ENCODE measurements at regions not wholly inside any gene's neighbourhood (a gene's known extent, or its start where the extent isn't known, plus 50 kb on each side); places are given as distances from the start of the nearest gene placed in this dataset.

DNA sequence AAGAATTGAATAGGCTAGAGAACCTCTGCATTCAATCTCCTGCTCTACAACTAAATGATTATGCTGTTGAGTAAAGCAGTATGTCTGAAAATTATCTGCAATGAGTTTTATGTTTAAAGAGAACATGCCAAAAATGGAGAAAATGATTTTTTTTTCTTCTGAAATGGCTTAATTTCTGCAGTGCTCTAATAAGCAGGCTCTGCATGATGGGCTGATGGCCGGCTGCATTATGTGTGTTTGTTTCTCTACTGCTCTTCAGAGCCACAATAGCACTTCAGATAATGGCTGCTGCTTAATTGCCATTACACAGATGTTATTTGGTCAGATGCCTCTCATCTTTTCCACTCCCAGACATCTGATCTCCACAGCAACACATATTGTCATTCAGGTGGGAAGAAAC lies 286.4 kb upstream of the DMAC1 start:
- H3K27me3 ChIP-seq (ENCODE audit: insufficient read depth, low read length), result no peaks in the 10 kb centered on the region
- H3K4me1 ChIP-seq (ENCODE audit: insufficient read depth, low read length), result no peaks in the 10 kb centered on the region
- no peaks in the 10 kb centered on the region for H3K9me3 ChIP-seq (ENCODE audit: low read depth, low read length)
- no peak overlapping the region for H3K4me3 ChIP-seq (ENCODE audit: low read length)

DNA sequence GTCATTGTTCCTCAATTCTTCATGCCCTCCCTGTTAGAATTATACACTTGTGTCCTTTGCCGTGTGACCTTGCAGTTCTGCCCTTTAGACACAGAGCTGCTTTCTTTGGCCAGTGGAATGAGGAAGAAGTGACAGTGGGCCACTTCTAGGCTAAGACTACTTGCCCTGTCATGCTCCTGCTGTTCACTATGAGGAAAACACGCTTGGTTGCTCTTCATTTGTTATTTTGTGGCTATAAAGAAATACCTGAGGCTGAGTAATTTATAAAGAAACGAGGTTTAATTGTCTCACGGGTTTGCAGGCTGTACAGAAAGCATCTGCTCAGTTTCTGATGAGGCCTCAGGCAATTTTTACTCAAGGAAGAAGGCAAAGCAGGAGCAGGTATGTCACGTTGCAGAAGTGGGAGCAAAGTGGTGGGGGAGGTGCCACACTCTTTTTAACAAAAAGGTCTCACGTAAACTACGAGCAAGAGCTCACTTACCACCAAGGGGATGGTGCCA lies 279.1 kb upstream of the DMAC1 start:
- Histone ChIP-seq H3K27me3 (ENCODE audit: insufficient read depth, low read length) (no peaks in the 10 kb centered on the region), H3K4me1 (ENCODE audit: insufficient read depth, low read length) (no peaks in the 10 kb centered on the region), H3K4me3 (ENCODE audit: low read length) (no peak overlapping the region), H3K9me3 (ENCODE audit: low read depth, low read length) (no peaks in the 10 kb centered on the region)

DNA sequence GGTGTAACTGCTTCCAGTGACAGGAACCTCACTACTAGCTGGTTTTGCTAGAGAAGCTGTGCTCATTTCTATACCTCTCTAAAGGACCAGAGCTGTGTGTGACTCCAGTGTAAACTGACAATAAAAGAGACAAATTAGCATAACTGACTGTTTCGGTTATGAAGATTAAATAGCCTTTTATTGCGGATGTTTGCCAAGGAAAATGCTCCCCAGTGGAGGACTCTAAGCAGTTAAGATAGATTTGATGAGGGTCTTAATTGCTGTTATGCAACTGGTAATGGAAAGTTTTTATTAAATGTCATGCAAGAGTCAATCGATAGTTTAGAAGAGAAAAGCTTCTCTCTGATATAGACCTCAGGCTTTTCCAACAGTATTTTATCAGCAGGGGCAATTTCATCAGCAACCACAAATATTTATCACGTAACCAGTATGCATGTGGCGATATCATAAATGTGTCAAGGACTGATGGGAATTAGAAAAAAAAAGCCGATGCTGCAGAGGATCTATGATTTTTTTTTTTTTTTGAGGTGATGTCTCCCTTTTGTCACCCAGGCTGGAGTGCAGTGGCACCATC lies 275.2 kb upstream of the DMAC1 start:
- no peaks in the 10 kb centered on the region for H3K4me1 ChIP-seq (ENCODE audit: insufficient read depth, low read length)
- no peaks in the 10 kb centered on the region for H3K9me3 ChIP-seq (ENCODE audit: low read depth, low read length)
- no peaks in the 10 kb centered on the region for H3K27me3 ChIP-seq (ENCODE audit: insufficient read depth, low read length)
- no peak overlapping the region for H3K4me3 ChIP-seq (ENCODE audit: low read length)

DNA sequence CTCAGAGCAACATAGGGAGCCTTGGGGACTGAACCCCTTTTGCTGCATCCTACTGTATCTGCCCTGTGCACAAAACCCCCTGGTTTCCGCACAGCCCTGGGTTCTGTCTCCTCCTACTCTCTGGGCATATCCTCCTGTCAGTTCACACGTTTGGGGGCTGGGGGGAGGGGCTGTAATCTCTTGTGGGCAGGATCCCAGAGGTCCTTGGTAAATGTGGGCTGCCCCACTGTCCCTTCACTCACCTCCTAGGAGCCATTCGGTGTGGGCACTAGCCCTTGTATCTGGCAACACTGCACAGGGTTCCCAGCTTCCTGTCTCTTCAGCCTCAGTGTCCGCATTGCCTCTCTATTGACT lies 271.8 kb upstream of the DMAC1 start:
- Histone ChIP-seq H3K9me3 (ENCODE audit: low read depth, low read length) (no peaks in the 10 kb centered on the region), H3K27me3 (ENCODE audit: insufficient read depth, low read length) (no peaks in the 10 kb centered on the region), H3K4me1 (ENCODE audit: insufficient read depth, low read length) (no peaks in the 10 kb centered on the region), H3K4me3 (ENCODE audit: low read length) (no peak overlapping the region)

DNA sequence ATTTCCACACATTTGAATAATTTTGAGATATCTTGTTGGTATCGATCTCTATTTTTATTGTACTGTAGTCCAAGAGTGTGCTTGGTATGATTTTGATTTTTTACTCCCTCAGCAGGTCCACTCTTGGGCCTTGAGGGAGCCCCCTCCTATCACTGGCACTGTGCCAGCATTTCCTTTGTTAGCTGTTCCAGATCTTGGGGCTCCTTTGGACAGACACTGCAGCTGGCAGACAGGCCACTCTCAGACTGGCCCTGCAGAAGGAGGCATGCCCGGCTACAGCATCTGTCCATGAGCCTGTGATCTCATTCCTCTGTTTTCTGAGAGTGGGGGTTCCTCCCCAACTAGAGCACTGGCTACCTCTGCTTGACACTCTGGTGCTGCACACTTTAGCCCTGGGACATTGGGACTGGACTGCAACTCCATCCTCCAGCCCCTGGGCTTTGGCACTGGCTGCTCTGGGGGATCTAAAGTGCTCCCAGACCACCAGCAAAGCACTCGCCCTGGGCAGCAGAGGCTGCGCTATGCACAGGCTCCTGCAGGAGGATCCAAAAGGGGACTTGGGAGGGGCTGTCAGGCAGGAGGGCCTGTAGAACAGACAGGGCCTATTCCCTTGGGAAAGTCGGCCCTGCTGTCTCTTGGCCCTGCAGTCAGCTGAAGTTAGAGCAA lies 271.3 kb upstream of the DMAC1 start:
- Histone ChIP-seq H3K9me3 (ENCODE audit: low read depth, low read length) (no peaks in the 10 kb centered on the region), H3K27me3 (ENCODE audit: insufficient read depth, low read length) (no peaks in the 10 kb centered on the region), H3K4me3 (ENCODE audit: low read length) (no peak overlapping the region), H3K4me1 (ENCODE audit: insufficient read depth, low read length) (no peaks in the 10 kb centered on the region)

DNA sequence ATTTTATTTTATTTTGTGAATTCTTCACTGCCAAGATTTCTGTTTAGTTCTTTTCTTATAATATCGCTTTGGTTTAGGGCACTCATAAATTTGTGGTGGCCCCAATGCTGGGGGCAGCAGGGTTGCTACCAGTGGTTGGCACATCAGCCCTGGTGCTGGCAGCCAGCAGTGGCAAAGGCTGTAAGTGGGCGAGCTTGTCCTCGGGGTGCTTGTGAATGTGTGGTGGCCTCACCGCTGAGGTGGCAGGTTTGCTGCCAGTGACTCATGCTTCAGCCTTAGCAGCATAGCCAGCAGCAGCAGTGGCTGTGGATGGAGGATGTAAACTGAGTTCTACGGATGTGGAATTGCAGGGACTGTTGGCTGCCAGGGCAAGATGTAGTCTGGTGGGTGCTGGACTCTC lies 262.9 kb upstream of the DMAC1 start:
- Histone ChIP-seq H3K9me3 (ENCODE audit: low read depth, low read length) (no peaks in the 10 kb centered on the region), H3K4me3 (ENCODE audit: low read length) (no peak overlapping the region), H3K4me1 (ENCODE audit: insufficient read depth, low read length) (no peaks in the 10 kb centered on the region), H3K27me3 (ENCODE audit: insufficient read depth, low read length) (no peaks in the 10 kb centered on the region)

DNA sequence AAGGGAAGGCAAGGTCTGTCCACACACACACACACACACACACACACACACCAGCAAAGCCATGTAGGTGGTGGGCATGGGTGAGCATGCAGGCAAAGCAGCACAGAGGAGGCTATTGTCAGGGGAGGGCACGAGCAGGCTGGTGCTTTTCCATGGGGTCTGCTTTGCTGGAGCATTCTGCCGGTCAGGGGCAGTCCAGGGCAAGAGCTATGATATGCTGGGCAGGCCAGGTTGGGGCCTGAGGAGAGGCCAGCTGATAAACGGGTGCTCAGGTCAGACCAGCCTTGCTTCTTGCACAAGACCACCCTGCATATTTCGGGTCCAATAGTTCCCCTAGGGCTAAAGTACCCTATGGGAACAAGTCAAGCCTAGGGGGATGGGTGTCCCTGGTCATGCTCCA lies 253.9 kb upstream of the DMAC1 start:
- Histone ChIP-seq H3K27me3 (ENCODE audit: insufficient read depth, low read length) (no peaks in the 10 kb centered on the region), H3K4me1 (ENCODE audit: insufficient read depth, low read length) (no peaks in the 10 kb centered on the region), H3K9me3 (ENCODE audit: low read depth, low read length) (peaks cover 9% of the 10 kb centered on the region), H3K4me3 (ENCODE audit: low read length) (no peak overlapping the region)

DNA sequence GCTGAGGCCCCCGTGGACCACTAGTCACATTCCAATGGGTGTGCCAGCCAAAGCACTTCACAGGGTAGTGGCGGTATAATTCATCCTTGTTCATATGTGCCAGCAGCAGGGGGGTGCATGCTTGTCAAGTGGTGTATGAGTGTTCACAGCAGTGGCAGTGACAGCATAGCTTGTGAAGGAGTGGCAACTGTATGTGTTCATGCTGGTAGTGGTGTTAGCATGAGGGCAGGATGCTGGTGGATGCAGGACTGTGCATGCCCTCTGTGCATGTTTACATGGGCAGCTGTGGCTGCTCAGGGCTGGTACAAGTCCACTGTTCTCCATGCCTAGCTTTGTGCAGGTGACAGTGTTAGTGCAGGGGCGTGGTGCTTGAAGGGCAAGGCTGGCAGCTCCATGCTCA lies 253.4 kb upstream of the DMAC1 start:
- no peak overlapping the region for H3K4me3 ChIP-seq (ENCODE audit: low read length)
- H3K9me3 ChIP-seq (ENCODE audit: low read depth, low read length), result peaks cover 9% of the 10 kb centered on the region

DNA sequence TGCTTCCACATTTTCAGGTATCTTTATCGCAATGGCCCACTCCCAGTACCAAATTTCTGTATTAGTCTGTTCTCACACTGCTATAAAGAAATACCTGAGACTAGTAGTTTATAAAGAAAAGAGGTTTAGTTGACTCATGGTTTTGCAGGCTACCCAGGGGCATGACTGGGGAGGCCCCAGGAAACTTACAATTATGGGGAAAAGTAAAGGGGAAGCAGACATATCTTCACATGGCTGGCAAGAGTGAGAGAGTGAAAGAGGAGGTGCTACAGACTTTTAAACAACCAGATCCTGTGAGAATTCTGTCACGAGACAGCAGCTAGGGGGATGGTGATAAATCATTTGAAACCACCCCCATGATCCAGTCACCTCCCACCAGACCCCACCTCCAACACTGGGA lies 238.2 kb upstream of the DMAC1 start:
- Histone ChIP-seq H3K9me3 (ENCODE audit: low read depth, low read length) (no peaks in the 10 kb centered on the region), H3K27me3 (ENCODE audit: insufficient read depth, low read length) (no peaks in the 10 kb centered on the region), H3K4me3 (ENCODE audit: low read length) (no peak overlapping the region), H3K4me1 (ENCODE audit: insufficient read depth, low read length) (no peaks in the 10 kb centered on the region)

More for the DNA sequence above, 253.4 kb upstream of the DMAC1 start:
- Histone ChIP-seq H3K4me1 (ENCODE audit: insufficient read depth, low read length) (no peaks in the 10 kb centered on the region), H3K27me3 (ENCODE audit: insufficient read depth, low read length) (no peaks in the 10 kb centered on the region)

DNA sequence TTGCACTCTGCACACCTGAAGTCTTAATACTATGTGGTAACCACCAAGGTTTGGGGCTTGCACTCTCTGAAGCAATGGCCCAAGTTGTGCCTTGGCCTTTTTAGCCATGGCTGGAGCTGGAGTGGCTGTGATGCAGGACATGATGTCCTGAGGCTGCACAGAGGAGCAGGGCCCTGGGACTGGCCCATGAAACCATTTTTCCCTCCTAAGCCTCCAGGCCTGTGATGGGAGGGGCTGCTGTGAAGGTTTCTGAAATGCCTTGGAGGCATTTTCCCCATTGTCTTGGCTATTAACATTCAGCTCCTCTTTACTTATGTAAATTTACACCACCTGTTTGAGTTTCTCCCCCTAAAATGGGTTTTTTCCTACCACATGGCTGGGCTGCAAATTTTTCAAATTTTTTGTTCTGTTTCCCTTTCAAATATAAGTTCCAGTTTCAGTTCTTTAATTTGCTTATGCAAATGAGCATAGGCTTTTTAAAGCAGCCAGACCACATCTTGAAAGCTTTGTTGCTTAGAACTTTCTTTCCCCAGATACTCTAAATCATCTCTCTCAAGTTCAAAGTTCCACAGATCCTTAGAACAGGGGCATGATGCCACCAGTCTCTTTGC lies 237.4 kb upstream of the DMAC1 start:
- Histone ChIP-seq H3K4me3 (ENCODE audit: low read length) (no peak overlapping the region), H3K9me3 (ENCODE audit: low read depth, low read length) (no peaks in the 10 kb centered on the region), H3K4me1 (ENCODE audit: insufficient read depth, low read length) (no peaks in the 10 kb centered on the region), H3K27me3 (ENCODE audit: insufficient read depth, low read length) (no peaks in the 10 kb centered on the region)

DNA sequence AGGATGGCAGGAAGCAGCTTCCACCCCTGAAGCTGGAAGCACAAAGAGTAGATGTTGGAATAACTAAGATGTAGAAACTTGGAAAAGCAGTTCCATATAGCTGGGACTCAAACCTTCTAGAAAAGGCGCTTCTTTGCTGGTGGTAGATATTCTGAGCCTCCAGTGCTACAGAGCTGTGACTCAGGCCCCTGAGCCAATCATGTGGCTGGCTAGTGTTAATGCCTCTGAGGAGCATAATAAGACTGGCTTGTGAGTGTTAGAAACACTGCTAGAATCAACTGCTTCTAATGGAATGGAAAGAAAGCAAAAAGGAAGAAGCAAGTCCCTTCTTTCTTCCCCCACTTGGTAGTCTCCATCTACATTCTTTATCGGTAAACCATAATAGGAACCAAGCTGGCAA lies 234.2 kb upstream of the DMAC1 start:
- H3K4me1 ChIP-seq (ENCODE audit: insufficient read depth, low read length), result no peaks in the 10 kb centered on the region
- H3K9me3 ChIP-seq (ENCODE audit: low read depth, low read length), result no peaks in the 10 kb centered on the region
- no peak overlapping the region for H3K4me3 ChIP-seq (ENCODE audit: low read length)
- H3K27me3 ChIP-seq (ENCODE audit: insufficient read depth, low read length), result no peaks in the 10 kb centered on the region

DNA sequence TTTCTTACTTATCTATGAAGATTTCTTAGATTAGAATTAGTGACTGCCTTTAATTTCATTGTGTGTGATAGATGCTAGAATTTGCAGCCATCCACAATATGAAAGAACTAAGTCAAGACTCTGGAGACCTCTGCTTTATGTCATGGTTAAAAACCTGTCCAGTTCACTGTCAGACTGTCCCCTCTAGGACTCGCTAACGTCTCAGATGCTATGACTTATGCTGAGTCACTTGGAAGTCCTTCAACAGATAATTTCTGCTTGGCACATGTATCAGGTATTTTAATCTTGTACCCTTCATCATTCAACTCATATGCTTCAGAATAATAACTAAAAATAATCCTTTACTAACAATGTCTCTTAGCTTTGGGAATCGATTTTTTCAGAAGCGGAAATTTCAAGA lies 230.5 kb upstream of the DMAC1 start:
- Histone ChIP-seq H3K9me3 (ENCODE audit: low read depth, low read length) (no peaks in the 10 kb centered on the region), H3K4me3 (ENCODE audit: low read length) (no peak overlapping the region), H3K27me3 (ENCODE audit: insufficient read depth, low read length) (no peaks in the 10 kb centered on the region), H3K4me1 (ENCODE audit: insufficient read depth, low read length) (no peaks in the 10 kb centered on the region)

DNA sequence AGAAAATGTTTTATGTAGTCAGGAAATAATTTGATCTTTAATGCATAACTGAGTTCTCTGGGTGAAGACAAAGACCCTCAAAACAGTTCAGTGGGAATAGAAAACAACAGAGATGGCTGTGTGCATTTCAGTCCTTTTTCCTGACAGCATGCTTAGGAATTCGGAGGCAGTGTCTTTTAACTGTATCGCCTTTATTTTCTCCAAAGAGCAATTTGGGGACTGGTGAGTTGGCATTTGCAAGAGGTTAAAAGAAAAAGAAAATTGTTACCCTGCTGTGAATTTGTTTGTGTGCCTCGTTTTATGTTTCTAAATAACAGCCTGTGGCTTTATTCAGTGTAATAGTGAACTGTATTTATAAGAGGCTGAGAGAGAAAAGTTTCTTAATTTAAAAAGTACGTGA lies 227.8 kb upstream of the DMAC1 start:
- no peaks in the 10 kb centered on the region for H3K27me3 ChIP-seq (ENCODE audit: insufficient read depth, low read length)
- no peaks in the 10 kb centered on the region for H3K4me1 ChIP-seq (ENCODE audit: insufficient read depth, low read length)
- H3K9me3 ChIP-seq (ENCODE audit: low read depth, low read length), result no peaks in the 10 kb centered on the region
- H3K4me3 ChIP-seq (ENCODE audit: low read length), result no peak overlapping the region

DNA sequence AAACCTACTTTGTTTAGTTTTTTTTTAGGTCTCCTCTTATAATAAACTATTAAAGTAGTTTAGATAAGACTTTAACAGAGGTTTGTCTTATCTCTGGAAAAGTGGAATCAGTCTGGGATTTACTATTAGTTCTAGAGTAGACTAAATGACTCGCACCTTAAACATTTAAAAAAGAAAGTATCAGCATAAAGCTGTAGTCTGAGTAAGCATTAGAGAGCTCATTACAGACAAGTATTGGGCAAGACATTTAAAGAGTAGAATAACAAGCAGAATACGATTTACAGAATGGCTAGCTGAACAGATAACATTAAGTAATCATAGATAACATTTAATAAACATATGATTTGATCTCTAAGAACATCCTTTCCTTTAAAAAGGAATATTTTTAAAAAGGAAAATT lies 226.0 kb upstream of the DMAC1 start:
- Histone ChIP-seq H3K4me1 (ENCODE audit: insufficient read depth, low read length) (no peaks in the 10 kb centered on the region), H3K9me3 (ENCODE audit: low read depth, low read length) (no peaks in the 10 kb centered on the region), H3K27me3 (ENCODE audit: insufficient read depth, low read length) (no peaks in the 10 kb centered on the region), H3K4me3 (ENCODE audit: low read length) (no peak overlapping the region)

DNA sequence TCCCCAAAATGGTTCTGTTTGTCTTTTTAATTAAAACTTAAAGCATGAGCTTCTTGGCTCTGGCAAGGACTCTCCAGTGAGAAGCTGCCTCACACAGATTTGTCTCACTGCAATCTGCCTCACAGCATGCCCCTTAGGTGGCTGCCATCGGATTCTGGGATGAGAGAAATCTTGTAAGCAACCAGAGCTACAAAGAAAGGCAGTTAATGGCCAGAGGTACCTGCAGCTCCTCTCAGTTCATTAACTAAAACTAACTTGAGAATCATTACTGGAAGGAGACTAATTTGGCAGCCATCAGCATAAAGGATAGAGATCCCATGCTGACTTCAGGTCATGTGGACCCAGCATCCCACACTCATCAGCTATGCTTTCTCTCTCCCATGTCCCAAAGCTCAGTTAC lies 220.6 kb upstream of the DMAC1 start:
- H3K4me3 ChIP-seq (ENCODE audit: low read length), result no peak overlapping the region
- no peaks in the 10 kb centered on the region for H3K27me3 ChIP-seq (ENCODE audit: insufficient read depth, low read length)
- no peaks in the 10 kb centered on the region for H3K4me1 ChIP-seq (ENCODE audit: insufficient read depth, low read length)
- no peaks in the 10 kb centered on the region for H3K9me3 ChIP-seq (ENCODE audit: low read depth, low read length)

DNA sequence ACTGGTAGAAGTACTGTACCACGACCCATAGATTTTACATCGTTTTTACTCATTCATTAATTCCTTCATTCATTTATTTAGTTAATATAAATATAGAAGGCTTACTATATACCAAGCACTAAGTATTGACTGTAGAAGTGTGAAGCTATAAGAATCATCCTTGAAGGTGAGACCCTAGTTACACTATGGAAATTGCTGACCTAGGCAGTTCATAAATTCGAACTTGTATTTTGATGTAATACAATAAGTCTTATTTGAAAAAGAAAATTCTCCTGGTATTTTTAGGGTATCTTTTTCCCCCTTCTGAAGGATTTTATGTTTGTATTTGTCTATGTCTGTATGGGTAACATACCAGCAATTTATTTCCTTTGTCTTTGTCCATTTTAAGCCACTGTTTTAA lies 220.1 kb upstream of the DMAC1 start:
- Histone ChIP-seq H3K27me3 (ENCODE audit: insufficient read depth, low read length) (no peaks in the 10 kb centered on the region), H3K9me3 (ENCODE audit: low read depth, low read length) (no peaks in the 10 kb centered on the region), H3K4me1 (ENCODE audit: insufficient read depth, low read length) (no peaks in the 10 kb centered on the region), H3K4me3 (ENCODE audit: low read length) (no peak overlapping the region)
